GM12878 (cell line): ENCODE measurements at regions not wholly inside any gene's neighbourhood (a gene's known extent, or its start where the extent isn't known, plus 50 kb on each side); places are given as distances from the start of the nearest gene placed in this dataset.

Experiments
- ATAC-seq: fragments of 200-7000 bp; cut with Tn5 transposase; 3 replicates; pipeline ENCODE4 v1.9.1; 2020; ENCODE audit warnings: mild to moderate bottlenecking, moderate library complexity
- BruUV-seq: library from RNA; stranded (reverse); fragments of 400-500 nt; replicated peaks from 2 replicates; lab custom pipeline; 2021; lab: Mats Ljungman, UMichigan
- CTCF ChIA-PET: fragments of 300-600 bp; sonication (Branson Sonifier 250); formaldehyde crosslinking; extraction: SDS; loops from one replicate; lab custom pipeline; 2021; ENCODE audit warnings: inconsistent platforms; lab: Yijun Ruan, JAX
- POLR2A ChIA-PET: fragments of 350-600 bp; formaldehyde crosslinking; extraction: SDS; loops from one replicate; lab custom pipeline; 2021; ENCODE audit warnings: inconsistent platforms; lab: Charles Lee
- RAD21 ChIA-PET: fragments of 300-600 bp; sonication (Branson Sonifier 250); formaldehyde crosslinking; loops from one replicate; lab custom pipeline; 2023; ENCODE audit warnings: antibody characterized with exemption; ENCODE audit not compliant: unreplicated experiment; lab: Charles Lee
- SMC1A ChIA-PET: fragments of 300-600 bp; sonication (Branson Sonifier 250); formaldehyde crosslinking; loops from one replicate; lab custom pipeline; 2023; ENCODE audit not compliant: unreplicated experiment, uncharacterized antibody; lab: Charles Lee
- DNase-seq: peaks from one replicate; pipeline ENCODE4 v3.0.0-alpha.2; 2011; ENCODE audit warnings: low read depth, low spot score
- FAIRE-seq: peaks from 3 replicates; lab custom pipeline; 2011; peaks lifted over from hg19 to GRCh38; lab: Jason Lieb, UNC
- H2AFZ ChIP-seq: 2 replicates; pipeline ENCODE4 v1.6.0; 2011; ENCODE audit warnings: low read depth, low read length, control low read depth; ENCODE audit not compliant: control insufficient read depth
- H3K27ac ChIP-seq: 2 replicates; pipeline ENCODE4 v1.5.1; 2011; ENCODE audit warnings: control low read depth; ENCODE audit not compliant: control insufficient read depth, insufficient read depth
- H3K27me3 ChIP-seq, 2 experiments: replicated peaks in 1 of 2; 2 replicates each; pipeline versions ENCODE4 v1.6.0 to v1.6.1; 2011; ENCODE audit warnings: low read length in 1 of 2; ENCODE audit not compliant: control insufficient read depth in 2 of 2, insufficient read depth in 2 of 2
- H3K36me3 ChIP-seq, 2 experiments: 2 replicates each; pipeline ENCODE4 v1.5.1; 2011; ENCODE audit warnings: low read length in 1 of 2; ENCODE audit not compliant: control insufficient read depth in 2 of 2, insufficient read depth in 2 of 2
- H3K4me1 ChIP-seq: 2 replicates; pipeline ENCODE4 v1.6.1; 2011; ENCODE audit warnings: mild to moderate bottlenecking, low read length, moderate library complexity, mixed read lengths; ENCODE audit not compliant: control insufficient read depth, insufficient read depth
- H3K4me2 ChIP-seq: 2 replicates; pipeline ENCODE4 v1.6.0; 2011; ENCODE audit warnings: control low read depth; ENCODE audit not compliant: control insufficient read depth, insufficient read depth
- H3K4me3 ChIP-seq: fragments of 200-600 bp; sonication (generic); 2 replicates; pipeline ENCODE4 v1.5.1; 2016
- H3K79me2 ChIP-seq: 2 replicates; pipeline ENCODE4 v1.6.0; 2011; ENCODE audit warnings: low read length; ENCODE audit not compliant: control insufficient read depth, insufficient read depth
- H3K9ac ChIP-seq: 2 replicates; pipeline ENCODE4 v1.8.0; 2011; ENCODE audit warnings: low read length, control low read depth, mixed read lengths; ENCODE audit not compliant: control insufficient read depth, insufficient read depth
- H3K9me3 ChIP-seq: replicated peaks from 3 replicates; pipeline ENCODE4 v1.5.1; 2011; ENCODE audit warnings: mild to moderate bottlenecking, low read length; ENCODE audit not compliant: control insufficient read depth, insufficient read depth
- H4K20me1 ChIP-seq: 2 replicates; pipeline ENCODE4 v1.6.0; 2011; ENCODE audit not compliant: control insufficient read depth, insufficient read depth
- BCLAF1 ChIP-seq: fragments of 450-650 bp; IDR thresholded peaks from 2 replicates; pipeline ENCODE4 v1.6.1; 2017; ENCODE audit warnings: antibody characterized with exemption, mild to moderate bottlenecking, moderate library complexity
- BRCA1 ChIP-seq: IDR thresholded peaks from 2 replicates; pipeline ENCODE4 v1.6.1; 2011; ENCODE audit warnings: low read depth, low read length, improper control_type of control experiment
- EP300 ChIP-seq, 2 experiments: fragments of 150-350 bp in 1 of 2; IDR thresholded peaks; 2 replicates each; pipeline ENCODE4 v1.6.1; 2011 to 2012; ENCODE audit warnings: low read depth in 2 of 2, low read length in 2 of 2, borderline replicate concordance in 1 of 2, improper control_type of control experiment in 1 of 2, inconsistent platforms in 1 of 2; ENCODE audit not compliant: control insufficient read depth in 1 of 2
- KLF5 ChIP-seq: fragments of 450-650 bp; IDR thresholded peaks from 2 replicates; pipeline ENCODE4 v1.6.1; 2014; ENCODE audit warnings: mild to moderate bottlenecking; ENCODE audit not compliant: partially characterized antibody
- LARP7 ChIP-seq: fragments of 450-650 bp; IDR thresholded peaks from 2 replicates; pipeline ENCODE4 v1.6.1; 2017; ENCODE audit warnings: mild to moderate bottlenecking
- NR2C1 ChIP-seq: fragments of 450-650 bp; IDR thresholded peaks from 2 replicates; pipeline ENCODE4 v1.6.1; 2017; ENCODE audit warnings: antibody characterized with exemption, mild to moderate bottlenecking, moderate library complexity
- RAD21 ChIP-seq: IDR thresholded peaks from 2 replicates; pipeline ENCODE4 v1.6.1; 2011; ENCODE audit warnings: mild to moderate bottlenecking, low read depth, low read length, moderate library complexity; ENCODE audit not compliant: insufficient read depth
- SMAD5 ChIP-seq: IDR thresholded peaks from 2 replicates; pipeline ENCODE4 v1.6.1; 2016; ENCODE audit warnings: antibody characterized with exemption, low read depth
- TCF3 ChIP-seq: IDR thresholded peaks from 2 replicates; pipeline ENCODE4 v1.6.1; 2012; ENCODE audit warnings: low read depth, mild to moderate bottlenecking, low read length, borderline replicate concordance; ENCODE audit not compliant: insufficient read depth
- TCF7 ChIP-seq: IDR thresholded peaks from 2 replicates; pipeline ENCODE4 v1.6.1; 2014; ENCODE audit warnings: antibody characterized with exemption, borderline replicate concordance
- USF2 ChIP-seq: IDR thresholded peaks from 2 replicates; pipeline ENCODE4 v1.6.1; 2011; ENCODE audit warnings: low read depth, low read length, improper control_type of control experiment, borderline replicate concordance
- ZNF622 ChIP-seq: fragments of 450-650 bp; IDR thresholded peaks from 2 replicates; pipeline ENCODE4 v1.6.1; 2017; ENCODE audit warnings: mild to moderate bottlenecking, inconsistent platforms
- ZZZ3 ChIP-seq: IDR thresholded peaks from 2 replicates; pipeline ENCODE4 v1.6.1; 2011; ENCODE audit warnings: low read depth; ENCODE audit not compliant: control insufficient read depth, insufficient read length
- WGBS: methylation state at CpG from one replicate; pipeline ENCODE4 v1.1.6; 2016; ENCODE audit warnings: low lambda C conversion rate; ENCODE audit not compliant: insufficient replicate concordance, insufficient coverage; ENCODE audit errors: missing lambda C conversion rate; 5-methylcytosine and 5-hydroxymethylcytosine counted together
- in situ Hi-C: fragments of 300-500 bp; cut with MboI; formaldehyde crosslinking; loops from 9 replicates; pipeline ENCODE4 v1.14.3; 2018; ENCODE audit warnings: mixed read lengths
- intact Hi-C: fragments of 100-400 bp; cut with micrococcal nuclease; formaldehyde crosslinking; loops from one replicate; pipeline ENCODE4 v1.14.2; 2022; ENCODE audit not compliant: unreplicated experiment

GRCh38 chr14:35958499-35958898 lies 132.4 kb downstream of the BRMS1L start (continued):
- TF ChIP-seq EP300 (IDR thresholded peaks at IDR 0.05; ENCODE audit: borderline replicate concordance in 1 of 2, control insufficient read depth in 1 of 2, low read depth in 2 of 2, low read length in 2 of 2) (no peak), TCF7 (no peak), USF2 (no peak)

DNA sequence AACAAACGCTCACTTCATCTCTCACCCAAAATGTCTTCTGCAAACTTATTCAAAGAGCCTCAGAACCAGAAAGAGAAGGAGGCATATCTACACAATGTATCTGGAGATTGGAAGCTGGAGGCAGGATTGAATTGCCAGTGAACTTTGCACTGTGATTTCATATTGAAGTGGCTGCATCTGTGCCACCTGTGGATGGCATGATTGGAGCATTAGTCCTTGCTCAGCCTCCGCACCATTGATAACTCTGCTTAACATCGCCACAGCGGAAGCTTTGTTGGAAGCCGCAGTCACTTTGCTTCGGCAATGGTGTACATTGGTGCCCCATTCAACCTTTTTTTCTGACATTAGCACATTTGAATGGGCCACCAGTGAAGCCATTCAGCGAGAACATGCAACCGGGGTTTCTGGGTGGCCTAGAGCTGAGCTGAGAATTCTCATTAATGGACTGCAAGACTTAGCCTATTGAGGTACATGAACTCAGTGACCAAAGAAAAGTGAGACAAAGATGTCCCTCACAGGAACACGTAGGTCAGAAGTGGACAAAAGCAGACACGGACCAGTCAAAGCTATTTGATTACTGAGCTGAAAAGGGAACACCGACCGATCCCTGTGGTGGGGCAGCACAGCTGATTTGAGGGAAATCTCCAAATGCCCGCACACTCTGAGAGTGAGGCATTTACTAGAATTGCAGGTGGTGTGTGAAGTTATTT lies 130.4 kb downstream of the BRMS1L start:
- no peaks in the 10 kb centered on the region for H3K36me3 ChIP-seq
- ATAC-seq: no peak
- no peak for TF ChIP-seq ZZZ3
- no peak for TF ChIP-seq SMAD5
- TF ChIP-seq KLF5: no peak
- no peak for TF ChIP-seq ZNF622
- TF ChIP-seq NR2C1: no peak
- no peak for TF ChIP-seq BRCA1
- no peak for TF ChIP-seq BCLAF1
- no peak for TF ChIP-seq LARP7
- TF ChIP-seq TCF3: no peak
- no peak for TF ChIP-seq RAD21
- TF ChIP-seq, all 136 proteins: peak for 0
- intact Hi-C loops (no loop called here), in situ Hi-C loops (no loop called here)
- ChIA-PET SMC1A (interaction anchor here (1.1 to 1.4 kb wide), 2 partner anchors 11 to 65 kb away, joined by 3 to 4 read pairs; no protein-coding TSS in a partner anchor), CTCF (interaction anchor here (0.6 to 1.0 kb wide), 2 partner anchors 113 to 298 kb away, joined by 3 to 5 read pairs; no protein-coding TSS in a partner anchor), RAD21 (interaction anchor here (1.9 kb wide), 1 partner anchor 113 kb away, joined by 5 read pairs; no protein-coding TSS in a partner anchor), POLR2A (no interaction called here)
- DNase-seq (no peak), FAIRE-seq (no peak)
- Histone ChIP-seq H2AFZ (no peak overlapping the region), H4K20me1 (no peaks in the 10 kb centered on the region), H3K27ac (no peak overlapping the region), H3K79me2 (no peaks in the 10 kb centered on the region), H3K9me3 (no peaks in the 10 kb centered on the region), H3K27me3 (no peaks in the 10 kb centered on the region), H3K4me2 (no peak overlapping the region), H3K4me3 (no peak overlapping the region), H3K9ac (no peak overlapping the region), H3K4me1 (no peaks in the 10 kb centered on the region)
- 83% methylated on average over 13 of the region's 13 CpGs for WGBS
- BruUV-seq: no TSS peak
